IMR-90 (cell line): ENCODE measurements at regions not wholly inside any gene's neighbourhood (a gene's known extent, or its start where the extent isn't known, plus 50 kb on each side); places are given as distances from the start of the nearest gene placed in this dataset.

Experiments
- BHLHE40 ChIP-seq: fragments of 150-350 bp; IDR thresholded peaks from 2 replicates; pipeline ENCODE4 v1.6.1; 2016; ENCODE audit warnings: mild to moderate bottlenecking, low read depth, low read length
- CEBPB ChIP-seq: IDR thresholded peaks from 2 replicates; pipeline ENCODE4 v1.6.1; 2012; ENCODE audit warnings: low read depth, low read length, improper control_type of control experiment
- FOS ChIP-seq: fragments of 150-350 bp; IDR thresholded peaks from 2 replicates; pipeline ENCODE4 v1.6.1; 2016; ENCODE audit warnings: low read depth, low read length
- MAFK ChIP-seq: IDR thresholded peaks from 2 replicates; pipeline ENCODE4 v1.6.1; 2012; ENCODE audit warnings: low read depth, low read length, improper control_type of control experiment
- POLR2A ChIP-seq: IDR thresholded peaks from 2 replicates; pipeline ENCODE4 v1.6.1; 2012; ENCODE audit warnings: mild to moderate bottlenecking, low read depth, low read length
- RAD21 ChIP-seq: IDR thresholded peaks from 2 replicates; pipeline ENCODE4 v1.6.1; 2012; ENCODE audit warnings: low read length, improper control_type of control experiment
- RCOR1 ChIP-seq: IDR thresholded peaks from 2 replicates; pipeline ENCODE4 v1.6.1; 2012; ENCODE audit warnings: mild to moderate bottlenecking, low read length, improper control_type of control experiment; ENCODE audit not compliant: insufficient replicate concordance
- RFX5 ChIP-seq: IDR thresholded peaks from 2 replicates; pipeline ENCODE4 v1.8.0; 2012; ENCODE audit warnings: low read depth, mild to moderate bottlenecking, low read length, moderate library complexity
- SMC3 ChIP-seq: fragments of 150-350 bp; IDR thresholded peaks from 2 replicates; pipeline ENCODE4 v1.6.1; 2016; ENCODE audit warnings: low read depth, mild to moderate bottlenecking, antibody characterized with exemption, low read length, moderate library complexity
- TF ChIP-seq, protein P1 (sequence below): conservative IDR thresholded peaks from 2 replicates; pipeline ENCODE4 v1.5.1; 2012; ENCODE audit warnings: mild to moderate bottlenecking, low read depth, low read length, improper control_type of control experiment
- TF ChIP-seq, protein P2 (sequence below): fragments of 150-350 bp; IDR thresholded peaks from 2 replicates; pipeline ENCODE4 v1.6.1; 2017; ENCODE audit warnings: mild to moderate bottlenecking, antibody characterized with exemption, low read length, low read depth

DNA sequence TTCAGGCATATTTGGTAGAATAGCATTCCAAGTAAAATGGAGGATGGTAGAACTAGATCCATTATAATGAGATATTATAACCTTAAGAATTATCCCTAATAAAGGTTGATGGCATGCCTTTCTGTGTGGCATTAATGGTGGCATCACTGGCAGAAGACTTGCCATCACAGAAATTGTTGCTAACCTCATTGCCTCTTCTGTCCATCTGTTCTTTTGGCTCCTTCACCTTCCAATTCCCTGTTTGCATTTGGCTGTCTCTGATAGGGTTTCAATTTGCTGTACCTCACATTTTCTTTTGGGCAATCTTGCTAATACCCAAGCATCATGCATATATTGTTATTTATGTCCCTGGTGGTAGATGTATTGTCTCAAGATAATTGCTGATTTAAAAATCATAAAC is 98.9 kb downstream of the SMPDL3A start:
- TF ChIP-seq CEBPB, result no peak
- TF ChIP-seq, protein P1, sequence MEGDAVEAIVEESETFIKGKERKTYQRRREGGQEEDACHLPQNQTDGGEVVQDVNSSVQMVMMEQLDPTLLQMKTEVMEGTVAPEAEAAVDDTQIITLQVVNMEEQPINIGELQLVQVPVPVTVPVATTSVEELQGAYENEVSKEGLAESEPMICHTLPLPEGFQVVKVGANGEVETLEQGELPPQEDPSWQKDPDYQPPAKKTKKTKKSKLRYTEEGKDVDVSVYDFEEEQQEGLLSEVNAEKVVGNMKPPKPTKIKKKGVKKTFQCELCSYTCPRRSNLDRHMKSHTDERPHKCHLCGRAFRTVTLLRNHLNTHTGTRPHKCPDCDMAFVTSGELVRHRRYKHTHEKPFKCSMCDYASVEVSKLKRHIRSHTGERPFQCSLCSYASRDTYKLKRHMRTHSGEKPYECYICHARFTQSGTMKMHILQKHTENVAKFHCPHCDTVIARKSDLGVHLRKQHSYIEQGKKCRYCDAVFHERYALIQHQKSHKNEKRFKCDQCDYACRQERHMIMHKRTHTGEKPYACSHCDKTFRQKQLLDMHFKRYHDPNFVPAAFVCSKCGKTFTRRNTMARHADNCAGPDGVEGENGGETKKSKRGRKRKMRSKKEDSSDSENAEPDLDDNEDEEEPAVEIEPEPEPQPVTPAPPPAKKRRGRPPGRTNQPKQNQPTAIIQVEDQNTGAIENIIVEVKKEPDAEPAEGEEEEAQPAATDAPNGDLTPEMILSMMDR, result no peak
- no peak for TF ChIP-seq MAFK
- TF ChIP-seq RCOR1, result no peak
- no peak for TF ChIP-seq POLR2A
- no peak for TF ChIP-seq RAD21
- no peak for TF ChIP-seq RFX5
- no peak for TF ChIP-seq SMC3
- TF ChIP-seq FOS, result no peak
- no peak for TF ChIP-seq BHLHE40
- TF ChIP-seq, protein P2, sequence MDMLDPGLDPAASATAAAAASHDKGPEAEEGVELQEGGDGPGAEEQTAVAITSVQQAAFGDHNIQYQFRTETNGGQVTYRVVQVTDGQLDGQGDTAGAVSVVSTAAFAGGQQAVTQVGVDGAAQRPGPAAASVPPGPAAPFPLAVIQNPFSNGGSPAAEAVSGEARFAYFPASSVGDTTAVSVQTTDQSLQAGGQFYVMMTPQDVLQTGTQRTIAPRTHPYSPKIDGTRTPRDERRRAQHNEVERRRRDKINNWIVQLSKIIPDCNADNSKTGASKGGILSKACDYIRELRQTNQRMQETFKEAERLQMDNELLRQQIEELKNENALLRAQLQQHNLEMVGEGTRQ, result no peak
